H1 (cell line): ENCODE measurements at regions not wholly inside any gene's neighbourhood (a gene's known extent, or its start where the extent isn't known, plus 50 kb on each side); places are given as distances from the start of the nearest gene placed in this dataset.
"Not testable (repeated sequence)": the region's sequence is repeated elsewhere in the genome, so short reads cannot be mapped to it uniquely, and the experiment has no call there.

Source experiments
- CEBPB ChIP-seq: IDR thresholded peaks from 2 replicates; pipeline ENCODE4 v1.6.1; 2012; ENCODE audit warnings: low read depth, low read length
- CTCF ChIP-seq, 3 experiments: IDR thresholded peaks; 1 replicate in 2 of 3; 2 replicates in 1 of 3; pipeline versions ENCODE4 v1.5.1 to v1.6.1; 2011; ENCODE audit warnings: low read length in 3 of 3, mild to moderate bottlenecking in 3 of 3, inconsistent platforms in 2 of 3, low read depth in 1 of 3, moderate library complexity in 1 of 3; ENCODE audit not compliant: insufficient read depth in 1 of 3; ENCODE audit errors: control extremely low read depth in 1 of 3
- EZH2 ChIP-seq: fragments of 200-600 bp; sonication (generic); IDR thresholded peaks from 2 replicates; pipeline ENCODE4 v1.7.1; 2012; ENCODE audit warnings: low read depth, mild to moderate bottlenecking, moderate library complexity, low read length, inconsistent platforms; ENCODE audit not compliant: severe bottlenecking
- JUN ChIP-seq: IDR thresholded peaks from 2 replicates; pipeline ENCODE4 v1.6.1; 2011; ENCODE audit warnings: low read depth, mild to moderate bottlenecking, improper control_type of control experiment, low read length
- POLR2AphosphoS5 ChIP-seq: IDR thresholded peaks from 2 replicates; pipeline ENCODE4 v1.6.1; 2011; ENCODE audit warnings: low read depth, low read length
- TAF1 ChIP-seq: IDR thresholded peaks from 2 replicates; pipeline ENCODE4 v1.6.1; 2011; ENCODE audit warnings: mild to moderate bottlenecking, low read depth, low read length
- TEAD4 ChIP-seq: IDR thresholded peaks from 2 replicates; pipeline ENCODE4 v1.6.1; 2012; ENCODE audit warnings: low read depth, low read length, inconsistent platforms, mixed read lengths

DNA sequence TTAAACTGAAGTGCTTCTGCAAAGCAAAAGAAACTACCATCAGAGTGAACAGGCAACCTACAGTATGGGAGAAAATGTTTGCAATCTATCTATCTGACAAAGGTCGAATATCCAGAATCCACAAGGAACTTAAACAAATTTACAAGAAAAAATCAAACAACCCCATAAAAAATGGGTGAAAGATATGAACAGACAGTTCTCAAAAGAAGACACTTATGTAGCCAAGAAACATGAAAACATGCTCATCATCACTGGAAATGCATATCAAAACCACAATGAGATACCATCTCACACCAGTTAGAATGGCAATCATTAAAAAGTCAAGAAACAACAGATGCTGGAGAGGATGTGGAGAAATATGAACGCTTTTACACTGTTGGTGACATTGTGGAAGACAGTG is 165.4 kb downstream of the CRPPA start:
- TF ChIP-seq EZH2; CEBPB; TAF1; TEAD4; CTCF (IDR thresholded peaks at IDR 0.05; ENCODE audit: control extremely low read depth in 1 of 3, insufficient read depth in 1 of 3, low read depth in 1 of 3, low read length in 3 of 3); JUN; POLR2AphosphoS5: not testable (repeated sequence)
